Ascending aorta (tissue), 2 donors: ENCODE measurements at regions not wholly inside any gene's neighbourhood (a gene's known extent, or its start where the extent isn't known, plus 50 kb on each side); places are given as distances from the start of the nearest gene placed in this dataset.

Source experiments
- DNase-seq, 2 donors: peaks; one replicate each; pipeline ENCODE4 v3.0.0-alpha.2; 2019; ENCODE audit warnings: low spot score in 2 of 2
- H3K27ac ChIP-seq, 2 donors: fragments of 200-600 bp; sonication (generic); one replicate each; pipeline ENCODE4 v1.5.1; 2016 to 2017; ENCODE audit warnings: mild to moderate bottlenecking in 1 of 2
- H3K27me3 ChIP-seq: fragments of 200-600 bp; sonication (generic); one replicate; pipeline ENCODE4 v1.5.1; 2017
- H3K36me3 ChIP-seq, 2 donors: fragments of 200-600 bp; sonication (generic); one replicate each; pipeline ENCODE4 v1.5.1; 2016
- H3K4me1 ChIP-seq, 2 donors: fragments of 200-600 bp; sonication (generic); one replicate each; pipeline ENCODE4 v1.5.1; 2016 to 2017; ENCODE audit warnings: mild to moderate bottlenecking in 1 of 2
- H3K4me3 ChIP-seq, 2 donors: fragments of 200-600 bp; sonication (generic); one replicate each; pipeline ENCODE4 v1.5.1; 2016 to 2017; ENCODE audit warnings: mild to moderate bottlenecking in 1 of 2
- H3K9me3 ChIP-seq, 2 donors: fragments of 200-600 bp; sonication (generic); one replicate each; pipeline ENCODE4 v1.5.1; 2016
- intact Hi-C: fragments of 100-400 bp; cut with DNase I; formaldehyde crosslinking; loops from one replicate; pipeline ENCODE4 v1.15.1; 2023
- TF ChIP-seq, protein P1 (sequence below), 3 experiments: fragments of 200-600 bp in 2 of 3; fragments of 450-650 bp in 1 of 3; sonication (generic) in 2 of 3; IDR thresholded peaks; one replicate each; pipeline ENCODE4 v1.5.1; 2016 to 2019; ENCODE audit warnings: antibody characterized with exemption in 3 of 3, mild to moderate bottlenecking in 1 of 3, moderate library complexity in 1 of 3

DNA sequence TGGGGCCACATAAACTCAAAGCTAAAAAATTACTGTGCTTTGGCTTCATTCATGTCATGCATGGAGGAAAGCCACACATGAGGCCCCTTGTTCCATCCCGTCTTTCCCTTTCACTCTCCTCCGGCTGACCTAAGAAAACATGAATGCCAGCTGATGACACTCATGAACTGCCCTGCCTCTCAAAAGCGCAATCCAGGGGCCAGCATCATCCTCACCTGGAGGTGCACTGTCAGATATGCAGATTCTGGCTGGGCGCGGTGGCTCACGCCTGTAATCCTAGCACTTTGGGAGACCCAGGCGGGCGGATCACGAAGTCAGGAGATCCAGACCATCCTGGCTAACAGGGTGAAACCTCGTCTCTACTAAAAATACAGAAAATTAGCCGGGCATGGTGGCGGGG lies 116.1 kb upstream of the FOXN3 start:
- Histone ChIP-seq H3K4me3 (no peak overlapping the region), H3K4me1 (peaks cover 0 to 6% of the 10 kb centered on the region in 2 donors), H3K27ac (no peak overlapping the region), H3K27me3 (no peaks in the 10 kb centered on the region), H3K36me3 (no peaks in the 10 kb centered on the region), H3K9me3 (no peaks in the 10 kb centered on the region)
- DNase-seq: peak in 1 of 2 donors; percentile 18
- intact Hi-C loops: no loop called here
- TF ChIP-seq, protein P1, sequence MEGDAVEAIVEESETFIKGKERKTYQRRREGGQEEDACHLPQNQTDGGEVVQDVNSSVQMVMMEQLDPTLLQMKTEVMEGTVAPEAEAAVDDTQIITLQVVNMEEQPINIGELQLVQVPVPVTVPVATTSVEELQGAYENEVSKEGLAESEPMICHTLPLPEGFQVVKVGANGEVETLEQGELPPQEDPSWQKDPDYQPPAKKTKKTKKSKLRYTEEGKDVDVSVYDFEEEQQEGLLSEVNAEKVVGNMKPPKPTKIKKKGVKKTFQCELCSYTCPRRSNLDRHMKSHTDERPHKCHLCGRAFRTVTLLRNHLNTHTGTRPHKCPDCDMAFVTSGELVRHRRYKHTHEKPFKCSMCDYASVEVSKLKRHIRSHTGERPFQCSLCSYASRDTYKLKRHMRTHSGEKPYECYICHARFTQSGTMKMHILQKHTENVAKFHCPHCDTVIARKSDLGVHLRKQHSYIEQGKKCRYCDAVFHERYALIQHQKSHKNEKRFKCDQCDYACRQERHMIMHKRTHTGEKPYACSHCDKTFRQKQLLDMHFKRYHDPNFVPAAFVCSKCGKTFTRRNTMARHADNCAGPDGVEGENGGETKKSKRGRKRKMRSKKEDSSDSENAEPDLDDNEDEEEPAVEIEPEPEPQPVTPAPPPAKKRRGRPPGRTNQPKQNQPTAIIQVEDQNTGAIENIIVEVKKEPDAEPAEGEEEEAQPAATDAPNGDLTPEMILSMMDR (IDR thresholded peaks at IDR 0.05): no peak

DNA sequence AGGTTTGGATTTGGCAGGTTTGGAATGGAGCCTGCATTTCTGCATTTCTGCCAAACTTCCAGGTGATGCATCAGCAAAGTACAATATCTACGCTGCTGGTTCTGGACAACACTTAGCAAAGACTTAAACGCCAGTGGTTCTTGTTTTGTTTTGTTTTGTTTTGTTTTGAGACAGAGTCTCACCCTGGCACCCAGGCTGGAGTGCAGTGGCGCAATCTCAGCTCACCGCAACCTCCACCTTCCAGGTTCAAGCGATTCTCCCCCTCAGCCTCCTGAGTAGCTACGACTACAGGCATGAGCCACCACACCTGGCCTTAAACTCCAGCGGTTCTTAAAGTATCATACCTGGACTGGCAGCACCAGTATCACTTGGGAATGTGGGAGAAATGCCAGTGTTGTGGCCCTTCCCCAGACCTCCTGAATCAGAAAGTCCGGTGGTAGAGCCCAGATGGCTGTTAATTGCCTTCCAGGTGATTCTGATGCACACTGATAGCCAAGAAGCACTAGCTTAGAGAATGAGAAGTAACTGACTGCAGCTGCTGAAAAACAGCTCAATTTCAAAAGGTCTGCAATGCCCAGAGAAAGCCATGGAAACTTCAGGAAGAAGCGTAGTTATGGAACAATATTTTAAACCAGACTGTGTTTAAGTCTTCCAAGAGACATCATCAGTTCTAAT lies 114.8 kb upstream of the FOXN3 start:
- no peaks in the 10 kb centered on the region for H3K36me3 ChIP-seq
- no peaks in the 10 kb centered on the region for H3K9me3 ChIP-seq
- peaks cover 0 to 6% of the 10 kb centered on the region in 2 donors for H3K4me1 ChIP-seq
- TF ChIP-seq, protein P1 (IDR thresholded peaks at IDR 0.05): no peak
- H3K4me3 ChIP-seq: no peak overlapping the region
- H3K27me3 ChIP-seq: no peaks in the 10 kb centered on the region
- H3K27ac ChIP-seq: no peak overlapping the region
- intact Hi-C loops: no loop called here
- DNase-seq: peak in 1 of 2 donors; percentile 27

DNA sequence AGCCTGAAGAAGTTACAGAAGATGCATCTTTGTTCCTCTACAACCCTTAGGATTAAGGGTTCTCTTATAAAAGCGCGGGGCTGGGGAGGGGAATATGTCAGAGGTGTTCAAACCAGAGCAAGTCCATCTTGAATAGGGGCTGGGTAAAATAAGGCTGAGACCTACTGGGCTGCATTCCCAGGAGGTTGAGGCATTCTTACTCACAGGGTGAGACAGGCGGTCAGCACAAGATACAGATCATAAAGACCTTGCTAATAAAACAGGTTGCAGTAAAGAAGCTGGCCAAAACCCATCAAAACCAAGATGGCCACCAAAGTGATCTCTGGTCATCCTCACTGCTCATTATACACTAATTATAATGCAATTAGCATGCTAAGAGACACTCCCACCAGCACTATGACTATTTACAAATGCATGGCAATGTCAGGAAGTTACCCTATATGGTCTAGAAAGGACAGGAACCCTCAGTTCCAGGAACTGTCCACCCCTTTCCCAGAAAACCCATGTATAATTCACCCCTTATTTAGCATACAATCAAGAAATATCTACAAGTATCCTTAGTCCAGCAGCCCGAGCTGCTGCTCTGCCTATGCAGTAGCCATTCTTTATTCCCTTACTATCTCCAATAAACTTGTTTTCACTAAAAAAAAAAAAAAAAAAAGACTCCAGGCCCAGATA lies 108.1 kb upstream of the FOXN3 start:
- intact Hi-C loops: no loop called here
- H3K4me3 ChIP-seq: no peak overlapping the region
- H3K27me3 ChIP-seq: no peaks in the 10 kb centered on the region
- H3K9me3 ChIP-seq: peaks cover 0 to 4% of the 10 kb centered on the region in 2 donors
- no peak overlapping the region for H3K27ac ChIP-seq
- no peak for DNase-seq
- no peaks in the 10 kb centered on the region for H3K36me3 ChIP-seq
- H3K4me1 ChIP-seq: no peaks in the 10 kb centered on the region
- TF ChIP-seq, protein P1 (IDR thresholded peaks at IDR 0.05): no peak

DNA sequence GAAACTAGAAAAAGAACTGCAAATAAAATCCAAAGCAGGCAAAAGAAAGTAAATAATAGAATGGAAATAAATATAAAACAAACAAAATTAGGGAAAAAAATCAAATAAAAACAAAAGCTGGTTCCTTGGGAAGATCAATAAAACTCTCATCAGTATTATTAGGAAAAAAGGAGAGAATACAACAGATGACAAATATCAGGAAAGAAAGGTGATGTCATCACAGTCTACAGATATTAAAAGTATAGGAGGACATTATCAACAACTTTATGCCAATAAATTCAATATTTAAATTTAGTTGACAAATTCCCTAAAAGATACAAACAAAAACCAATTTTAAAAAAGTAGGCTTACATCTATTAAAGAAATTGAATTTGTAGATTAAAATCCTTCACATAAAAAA lies 107.4 kb upstream of the FOXN3 start:
- Histone ChIP-seq H3K27me3 (no peaks in the 10 kb centered on the region), H3K9me3 (peaks cover 0 to 4% of the 10 kb centered on the region in 2 donors), H3K4me3 (no peak overlapping the region), H3K36me3 (no peaks in the 10 kb centered on the region), H3K4me1 (no peaks in the 10 kb centered on the region), H3K27ac (no peak overlapping the region)
- no peak for DNase-seq
- TF ChIP-seq, protein P1 (IDR thresholded peaks at IDR 0.05): no peak
- intact Hi-C loops: no loop called here

DNA sequence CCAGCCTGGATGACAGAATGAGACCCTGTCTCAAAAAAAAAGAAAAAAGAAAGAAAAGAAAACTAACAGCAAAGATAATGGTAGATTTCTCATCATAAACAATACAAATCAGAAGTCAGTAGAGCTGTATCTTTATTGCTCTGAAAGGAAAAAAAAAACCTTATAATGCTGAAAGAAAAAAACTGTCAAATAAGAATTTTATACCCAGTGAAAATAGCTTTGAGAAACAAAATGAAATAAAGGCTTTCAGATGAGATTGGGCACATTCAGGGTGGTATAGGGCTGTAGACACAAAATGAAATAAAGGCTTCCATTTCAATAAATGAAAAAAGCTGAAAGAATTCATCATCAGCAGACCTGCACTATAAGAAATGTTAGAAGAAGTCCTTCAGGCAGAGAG lies 105.0 kb upstream of the FOXN3 start:
- Histone ChIP-seq H3K4me3 (no peak overlapping the region), H3K27me3 (no peaks in the 10 kb centered on the region), H3K9me3 (peaks cover 0 to 4% of the 10 kb centered on the region in 2 donors), H3K27ac (no peak overlapping the region), H3K4me1 (no peaks in the 10 kb centered on the region), H3K36me3 (no peaks in the 10 kb centered on the region)
- intact Hi-C loops: no loop called here
- no peak for DNase-seq
- TF ChIP-seq, protein P1 (IDR thresholded peaks at IDR 0.05): no peak
